Osteoblast (primary cell): ENCODE measurements at regions not wholly inside any gene's neighbourhood (a gene's known extent, or its start where the extent isn't known, plus 50 kb on each side); places are given as distances from the start of the nearest gene placed in this dataset.
"Not testable (repeated sequence)": the region's sequence is repeated elsewhere in the genome, so short reads cannot be mapped to it uniquely, and the experiment has no call there.

Experiments used
- DNase-seq: peaks from one replicate; pipeline ENCODE4 v3.0.0; 2011; ENCODE audit warnings: low spot score, mixed read lengths; ENCODE audit not compliant: insufficient read length; ENCODE audit errors: missing footprints
- H2AFZ ChIP-seq: 2 replicates; pipeline ENCODE4 v1.6.0; 2011; ENCODE audit warnings: mild to moderate bottlenecking, low read length
- H3K27ac ChIP-seq: 2 replicates; pipeline ENCODE4 v1.5.1; 2011; ENCODE audit warnings: mild to moderate bottlenecking, low read depth, low read length, moderate library complexity
- H3K27me3 ChIP-seq: 2 replicates; pipeline ENCODE4 v1.6.0; 2012; ENCODE audit warnings: mild to moderate bottlenecking, control low read depth, inconsistent platforms, low read length, moderate library complexity; ENCODE audit not compliant: insufficient read depth
- H3K36me3 ChIP-seq: 2 replicates; pipeline ENCODE4 v1.5.1; 2011; ENCODE audit warnings: mild to moderate bottlenecking, low read length, control low read depth, moderate library complexity; ENCODE audit not compliant: insufficient read depth
- H3K4me1 ChIP-seq: 2 replicates; pipeline ENCODE4 v1.5.1; 2011; ENCODE audit warnings: mild to moderate bottlenecking, low read length, control low read depth, moderate library complexity; ENCODE audit not compliant: insufficient read depth
- H3K4me2 ChIP-seq: 2 replicates; pipeline ENCODE4 v1.6.0; 2011; ENCODE audit warnings: mild to moderate bottlenecking, low read length; ENCODE audit not compliant: insufficient read depth
- H3K4me3 ChIP-seq: fragments of 200-600 bp; sonication (generic); 3 replicates; pipeline ENCODE4 v1.5.1; 2012; ENCODE audit warnings: mild to moderate bottlenecking, low read length, inconsistent platforms; ENCODE audit not compliant: insufficient read depth
- H3K79me2 ChIP-seq: 2 replicates; pipeline ENCODE4 v1.6.0; 2012; ENCODE audit warnings: mild to moderate bottlenecking, low read length, control low read depth, inconsistent platforms; ENCODE audit not compliant: insufficient read depth
- H3K9me3 ChIP-seq: 2 replicates; pipeline ENCODE4 v1.5.1; 2011; ENCODE audit warnings: low read depth, low read length, control low read depth
- H4K20me1 ChIP-seq: 2 replicates; pipeline ENCODE4 v1.6.0; 2012; ENCODE audit warnings: mild to moderate bottlenecking, low read length, control low read depth; ENCODE audit not compliant: insufficient read depth
- CTCF ChIP-seq: IDR thresholded peaks from 2 replicates; pipeline ENCODE4 v1.5.1; 2011; ENCODE audit warnings: mild to moderate bottlenecking, low read depth, low read length, moderate library complexity; ENCODE audit errors: extremely low read depth

- H3K27ac ChIP-seq, H3K36me3 ChIP-seq, H3K4me3 ChIP-seq, H3K4me1 ChIP-seq, H3K79me2 ChIP-seq, H2AFZ ChIP-seq, DNase-seq, H4K20me1 ChIP-seq, H3K9me3 ChIP-seq, H3K4me2 ChIP-seq, H3K27me3 ChIP-seq: not testable (repeated sequence)
Measured at GRCh38 chr9:65405766-65406165, 120.8 kb upstream of the FOXD4L5 start.

DNA sequence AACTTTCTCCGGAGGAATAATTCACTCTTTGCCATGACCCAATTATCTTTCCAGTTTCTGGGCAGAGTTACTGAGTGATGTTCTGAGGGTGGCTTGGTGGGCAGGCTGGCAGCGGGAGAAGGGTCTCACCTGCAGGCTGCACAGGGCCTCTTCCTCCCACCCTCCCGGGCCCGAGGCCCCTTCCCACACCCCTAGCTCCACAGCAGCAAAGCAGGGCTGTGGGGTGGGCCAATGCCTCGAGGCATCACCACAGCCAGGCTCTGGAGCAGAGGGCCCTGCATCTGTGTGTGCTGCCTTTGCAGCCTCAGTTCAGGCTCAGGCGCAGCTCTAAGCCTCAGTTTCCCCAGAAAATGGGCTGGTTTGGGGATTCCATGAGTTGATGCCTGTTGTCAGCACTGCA is 120.2 kb upstream of the FOXD4L5 start:
- DNase-seq, result no peak
- H3K4me2 ChIP-seq, result no peak overlapping the region
- no peaks in the 10 kb centered on the region for H4K20me1 ChIP-seq
- H3K27ac ChIP-seq, result no peak overlapping the region
- no peaks in the 10 kb centered on the region for H3K27me3 ChIP-seq
- H3K9me3 ChIP-seq, result no peaks in the 10 kb centered on the region
- H2AFZ ChIP-seq, result no peak overlapping the region
- H3K4me1 ChIP-seq, result no peaks in the 10 kb centered on the region
- no peaks in the 10 kb centered on the region for H3K36me3 ChIP-seq
- H3K79me2 ChIP-seq, result no peaks in the 10 kb centered on the region
- no peak overlapping the region for H3K4me3 ChIP-seq
- no peak for TF ChIP-seq CTCF

DNA sequence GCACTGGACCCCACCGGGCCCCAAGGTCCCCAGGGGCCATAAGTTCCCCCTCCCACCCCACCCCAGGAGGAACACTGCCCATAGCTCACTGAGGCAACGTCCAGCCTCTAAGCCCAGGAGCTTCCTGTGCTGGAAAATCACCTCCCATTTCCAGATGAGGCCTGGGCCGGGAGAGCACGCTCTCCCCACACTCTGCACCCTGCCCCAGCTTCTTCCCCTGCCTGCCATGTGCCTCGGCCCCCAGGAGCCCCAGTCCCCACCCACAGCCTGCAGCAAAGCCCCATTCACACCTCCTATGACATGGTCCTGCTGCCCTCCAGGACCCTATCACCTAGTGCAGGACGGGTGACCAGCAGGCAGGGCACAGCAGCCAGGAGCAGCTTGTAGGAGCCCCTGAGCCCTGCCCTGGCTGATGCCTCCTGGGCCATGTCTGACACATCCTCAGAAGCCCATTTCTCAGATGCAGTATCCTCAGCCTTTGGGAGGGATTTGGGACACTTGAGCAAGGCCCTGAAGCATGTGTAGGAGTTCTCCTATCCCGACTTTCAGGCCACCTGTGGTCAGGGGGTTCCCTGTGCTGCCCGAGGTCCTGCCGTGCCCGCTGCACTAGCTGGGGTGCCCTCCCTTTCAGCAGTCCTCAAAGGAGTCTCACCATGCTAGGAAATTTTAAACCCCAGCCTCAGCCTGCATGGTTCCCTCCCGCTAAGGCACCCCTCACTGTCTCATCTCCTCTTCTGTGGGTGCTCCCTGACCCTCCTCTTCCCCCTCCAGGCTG is 119.4 kb upstream of the FOXD4L5 start:
- Histone ChIP-seq H3K79me2 (no peaks in the 10 kb centered on the region), H3K36me3 (no peaks in the 10 kb centered on the region), H4K20me1 (no peaks in the 10 kb centered on the region), H3K27ac (no peak overlapping the region), H3K4me2 (no peak overlapping the region), H3K27me3 (no peaks in the 10 kb centered on the region), H3K9me3 (no peaks in the 10 kb centered on the region), H3K4me1 (no peaks in the 10 kb centered on the region), H3K4me3 (no peak overlapping the region), H2AFZ (no peak overlapping the region)
- DNase-seq, result no peak
- TF ChIP-seq CTCF, result no peak

DNA sequence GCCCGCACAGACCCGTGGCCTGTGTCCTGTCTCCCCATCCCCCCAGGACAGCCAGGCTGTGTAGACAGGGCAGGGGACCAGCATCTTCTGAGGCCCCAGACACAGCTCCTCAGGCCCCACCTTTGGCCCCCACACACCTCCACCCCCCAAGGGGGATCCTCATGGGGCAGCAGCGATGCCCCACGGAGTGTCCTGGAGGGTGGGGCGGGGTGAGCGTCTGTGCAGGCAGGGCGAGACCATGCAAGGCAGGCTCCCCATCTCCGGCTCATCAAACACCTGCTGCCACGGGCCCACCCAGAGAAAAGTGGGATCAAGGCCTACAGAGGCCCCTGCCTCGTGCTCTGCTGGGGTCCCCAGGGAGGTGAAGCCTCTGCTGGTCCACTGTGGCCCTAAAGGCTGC is 118.7 kb upstream of the FOXD4L5 start:
- no peak overlapping the region for H3K27ac ChIP-seq
- no peaks in the 10 kb centered on the region for H3K9me3 ChIP-seq
- H3K4me1 ChIP-seq, result no peaks in the 10 kb centered on the region
- H3K27me3 ChIP-seq, result no peaks in the 10 kb centered on the region
- peak; percentile 53 for DNase-seq
- no peaks in the 10 kb centered on the region for H4K20me1 ChIP-seq
- no peaks in the 10 kb centered on the region for H3K36me3 ChIP-seq
- no peak overlapping the region for H3K4me3 ChIP-seq
- no peak for TF ChIP-seq CTCF
- H3K79me2 ChIP-seq, result no peaks in the 10 kb centered on the region
- H2AFZ ChIP-seq, result no peak overlapping the region
- H3K4me2 ChIP-seq, result no peak overlapping the region

GRCh38 chr9:65403072-65403471 is 118.1 kb upstream of the FOXD4L5 start:
- H3K27me3 ChIP-seq, H3K36me3 ChIP-seq, H4K20me1 ChIP-seq, H3K4me3 ChIP-seq, H2AFZ ChIP-seq, H3K4me1 ChIP-seq, H3K9me3 ChIP-seq, H3K4me2 ChIP-seq, H3K27ac ChIP-seq, H3K79me2 ChIP-seq, DNase-seq: not testable (repeated sequence)

- not testable (repeated sequence) for H3K4me3 ChIP-seq, H3K27me3 ChIP-seq, H2AFZ ChIP-seq, H3K4me1 ChIP-seq, H4K20me1 ChIP-seq, H3K27ac ChIP-seq, H3K36me3 ChIP-seq, H3K9me3 ChIP-seq, H3K79me2 ChIP-seq, H3K4me2 ChIP-seq
- peak; percentile 84 for DNase-seq
Measured at GRCh38 chr9:65402206-65402870, 117.3 kb upstream of the FOXD4L5 start.
